ENCODE measurements at regions not wholly inside any gene's neighbourhood (a gene's known extent, or its start where the extent isn't known, plus 50 kb on each side); places are given as distances from the start of the nearest gene placed in this dataset.

GRCh38 chr6:79864421-79864820 is 82.9 kb downstream of the ELOVL4 start:
- no TSS peak for BruUV-seq (replicated peaks)
- no peaks in the 10 kb centered on the region for H3K27me3 Mint-ChIP-seq (ENCODE audit: unreplicated experiment)
- no peak overlapping the region for H3K4me3 Mint-ChIP-seq (ENCODE audit: low read depth, unreplicated experiment)
- no peaks in the 10 kb centered on the region for H3K36me3 Mint-ChIP-seq (ENCODE audit: insufficient read depth, unreplicated experiment)
- peaks cover 3% of the 10 kb centered on the region for H3K4me1 Mint-ChIP-seq (ENCODE audit: low read depth, unreplicated experiment)
- no peak for TF ChIP-seq CTCF (IDR thresholded peaks at IDR 0.05; ENCODE audit: unreplicated experiment)
- H3K27ac Mint-ChIP-seq (ENCODE audit: unreplicated experiment): no peak overlapping the region
- intact Hi-C loops (cut with micrococcal nuclease; ENCODE audit: unreplicated experiment): loop anchor here (10.0 kb wide), 1 partner anchor 330 kb away; the partner anchor contains the start of gene LCA5
- H3K9me3 Mint-ChIP-seq (ENCODE audit: low read depth, unreplicated experiment): no peaks in the 10 kb centered on the region
- CTCF ChIA-PET: interaction anchor here (0.6 kb wide), 1 partner anchor 231 kb away, joined by 3 read pairs; no protein-coding TSS in a partner anchor
- no peak for DNase-seq

- no peak overlapping the region for H3K4me3 Mint-ChIP-seq (ENCODE audit: low read depth, unreplicated experiment)
- no peak for DNase-seq
- H3K4me1 Mint-ChIP-seq (ENCODE audit: low read depth, unreplicated experiment): no peaks in the 10 kb centered on the region
- no peak overlapping the region for H3K27ac Mint-ChIP-seq (ENCODE audit: unreplicated experiment)
- no peaks in the 10 kb centered on the region for H3K36me3 Mint-ChIP-seq (ENCODE audit: insufficient read depth, unreplicated experiment)
- no TSS peak for BruUV-seq (replicated peaks)
- CTCF ChIA-PET: no interaction called here
- intact Hi-C loops (cut with micrococcal nuclease; ENCODE audit: unreplicated experiment): loop anchor here (10.0 kb wide), 1 partner anchor 329 kb away; the partner anchor contains the start of gene LCA5
- no peak for TF ChIP-seq CTCF (IDR thresholded peaks at IDR 0.05; ENCODE audit: unreplicated experiment)
- no peaks in the 10 kb centered on the region for H3K9me3 Mint-ChIP-seq (ENCODE audit: low read depth, unreplicated experiment)
- no peaks in the 10 kb centered on the region for H3K27me3 Mint-ChIP-seq (ENCODE audit: unreplicated experiment)
Observed at GRCh38 chr6:79864001-79864400, 83.4 kb downstream of the ELOVL4 start.

GRCh38 chr6:79863566-79863965 is 83.8 kb downstream of the ELOVL4 start:
- Mint-ChIP-seq H3K27me3 (ENCODE audit: unreplicated experiment) (no peaks in the 10 kb centered on the region), H3K9me3 (ENCODE audit: low read depth, unreplicated experiment) (no peaks in the 10 kb centered on the region), H3K4me1 (ENCODE audit: low read depth, unreplicated experiment) (no peaks in the 10 kb centered on the region), H3K4me3 (ENCODE audit: low read depth, unreplicated experiment) (no peak overlapping the region), H3K27ac (ENCODE audit: unreplicated experiment) (no peak overlapping the region), H3K36me3 (ENCODE audit: insufficient read depth, unreplicated experiment) (no peaks in the 10 kb centered on the region)
- no TSS peak for BruUV-seq (replicated peaks)
- TF ChIP-seq CTCF (IDR thresholded peaks at IDR 0.05; ENCODE audit: unreplicated experiment): no peak
- intact Hi-C loops (cut with micrococcal nuclease; ENCODE audit: unreplicated experiment): loop anchor here (10.0 kb wide), 1 partner anchor 329 kb away; the partner anchor contains the start of gene LCA5
- CTCF ChIA-PET: no interaction called here
- DNase-seq: no peak

- no peak for DNase-seq
- H3K4me3 Mint-ChIP-seq (ENCODE audit: low read depth, unreplicated experiment): no peak overlapping the region
- H3K36me3 Mint-ChIP-seq (ENCODE audit: insufficient read depth, unreplicated experiment): no peaks in the 10 kb centered on the region
- no peaks in the 10 kb centered on the region for H3K4me1 Mint-ChIP-seq (ENCODE audit: low read depth, unreplicated experiment)
- no peaks in the 10 kb centered on the region for H3K9me3 Mint-ChIP-seq (ENCODE audit: low read depth, unreplicated experiment)
- intact Hi-C loops (cut with micrococcal nuclease; ENCODE audit: unreplicated experiment): loop anchor here (10.0 kb wide), 1 partner anchor 328 kb away; the partner anchor contains the start of gene LCA5
- CTCF ChIA-PET: no interaction called here
- H3K27me3 Mint-ChIP-seq (ENCODE audit: unreplicated experiment): no peaks in the 10 kb centered on the region
- no peak for TF ChIP-seq CTCF (IDR thresholded peaks at IDR 0.05; ENCODE audit: unreplicated experiment)
- no TSS peak for BruUV-seq (replicated peaks)
- no peak overlapping the region for H3K27ac Mint-ChIP-seq (ENCODE audit: unreplicated experiment)
Observed at GRCh38 chr6:79862711-79863110, 84.6 kb downstream of the ELOVL4 start.
